ENCODE measurements at regions not wholly inside any gene's neighbourhood (a gene's known extent, or its start where the extent isn't known, plus 50 kb on each side); places are given as distances from the start of the nearest gene placed in this dataset.

- Histone ChIP-seq H3K27me3 (ENCODE audit: control insufficient read depth, low read length) (no peaks in the 10 kb centered on the region), H3K9me3 (ENCODE audit: control insufficient read depth, insufficient read depth, low read length) (no peaks in the 10 kb centered on the region), H3K27ac (ENCODE audit: low read depth, low read length) (no peak overlapping the region), H3F3A (ENCODE audit: control insufficient read depth, insufficient read depth) (no peaks in the 10 kb centered on the region), H4K20me1 (ENCODE audit: control insufficient read depth, insufficient read depth, low read depth, low read length) (no peaks in the 10 kb centered on the region), H3K9me2 (replicated peaks; ENCODE audit: control insufficient read depth, low read length) (no peaks in the 10 kb centered on the region), H3K4me2 (ENCODE audit: low read length) (no peak overlapping the region), H3K4me3 (ENCODE audit: low read length) (no peak overlapping the region), H3K36me3 (ENCODE audit: control insufficient read depth, low read length) (no peaks in the 10 kb centered on the region), H3K79me2 (ENCODE audit: control insufficient read depth, low read length) (no peaks in the 10 kb centered on the region), H3K4me1 (ENCODE audit: control insufficient read depth, low read length) (no peaks in the 10 kb centered on the region)
- TF ChIP-seq EZH2phosphoT487 (IDR thresholded peaks at IDR 0.05; ENCODE audit: borderline replicate concordance, low read length) (no peak), CTCF (IDR thresholded peaks at IDR 0.05; ENCODE audit: low read depth, low read length, poor library complexity, severe bottlenecking) (no peak)
Measured at GRCh38 chr16:66229651-66230050, 136.8 kb upstream of the CDH5 start.

GRCh38 chr16:66228792-66229191, 137.7 kb upstream of the CDH5 start:
- H3K4me2 ChIP-seq (ENCODE audit: low read length) = no peak overlapping the region
- H3K9me3 ChIP-seq (ENCODE audit: control insufficient read depth, insufficient read depth, low read length) = no peaks in the 10 kb centered on the region
- no peaks in the 10 kb centered on the region for H4K20me1 ChIP-seq (ENCODE audit: control insufficient read depth, insufficient read depth, low read depth, low read length)
- no peak overlapping the region for H3K27ac ChIP-seq (ENCODE audit: low read depth, low read length)
- H3K4me3 ChIP-seq (ENCODE audit: low read length) = no peak overlapping the region
- no peaks in the 10 kb centered on the region for H3K36me3 ChIP-seq (ENCODE audit: control insufficient read depth, low read length)
- H3K79me2 ChIP-seq (ENCODE audit: control insufficient read depth, low read length) = no peaks in the 10 kb centered on the region
- no peaks in the 10 kb centered on the region for H3F3A ChIP-seq (ENCODE audit: control insufficient read depth, insufficient read depth)
- H3K9me2 ChIP-seq (replicated peaks; ENCODE audit: control insufficient read depth, low read length) = no peaks in the 10 kb centered on the region
- H3K4me1 ChIP-seq (ENCODE audit: control insufficient read depth, low read length) = no peaks in the 10 kb centered on the region
- no peaks in the 10 kb centered on the region for H3K27me3 ChIP-seq (ENCODE audit: control insufficient read depth, low read length)
- no peak for TF ChIP-seq CTCF (IDR thresholded peaks at IDR 0.05; ENCODE audit: low read depth, low read length, poor library complexity, severe bottlenecking)
- TF ChIP-seq EZH2phosphoT487 (IDR thresholded peaks at IDR 0.05; ENCODE audit: borderline replicate concordance, low read length) = no peak

- Histone ChIP-seq H3K4me1 (ENCODE audit: control insufficient read depth, low read length) (no peaks in the 10 kb centered on the region), H3K27me3 (ENCODE audit: control insufficient read depth, low read length) (no peaks in the 10 kb centered on the region), H3K9me3 (ENCODE audit: control insufficient read depth, insufficient read depth, low read length) (no peaks in the 10 kb centered on the region), H3K4me3 (ENCODE audit: low read length) (no peak overlapping the region), H4K20me1 (ENCODE audit: control insufficient read depth, insufficient read depth, low read depth, low read length) (no peaks in the 10 kb centered on the region), H3K36me3 (ENCODE audit: control insufficient read depth, low read length) (no peaks in the 10 kb centered on the region), H3K4me2 (ENCODE audit: low read length) (no peak overlapping the region), H3K9me2 (replicated peaks; ENCODE audit: control insufficient read depth, low read length) (no peaks in the 10 kb centered on the region), H3K79me2 (ENCODE audit: control insufficient read depth, low read length) (no peaks in the 10 kb centered on the region), H3K27ac (ENCODE audit: low read depth, low read length) (no peak overlapping the region), H3F3A (ENCODE audit: control insufficient read depth, insufficient read depth) (no peaks in the 10 kb centered on the region)
- no peak for TF ChIP-seq CTCF (IDR thresholded peaks at IDR 0.05; ENCODE audit: low read depth, low read length, poor library complexity, severe bottlenecking)
- TF ChIP-seq EZH2phosphoT487 (IDR thresholded peaks at IDR 0.05; ENCODE audit: borderline replicate concordance, low read length) = no peak
Measured at GRCh38 chr16:66227766-66228530, 138.5 kb upstream of the CDH5 start.

Data from DOHH2 (cell line).